ENCODE measurements at regions not wholly inside any gene's neighbourhood (a gene's known extent, or its start where the extent isn't known, plus 50 kb on each side); places are given as distances from the start of the nearest gene placed in this dataset.

DNA sequence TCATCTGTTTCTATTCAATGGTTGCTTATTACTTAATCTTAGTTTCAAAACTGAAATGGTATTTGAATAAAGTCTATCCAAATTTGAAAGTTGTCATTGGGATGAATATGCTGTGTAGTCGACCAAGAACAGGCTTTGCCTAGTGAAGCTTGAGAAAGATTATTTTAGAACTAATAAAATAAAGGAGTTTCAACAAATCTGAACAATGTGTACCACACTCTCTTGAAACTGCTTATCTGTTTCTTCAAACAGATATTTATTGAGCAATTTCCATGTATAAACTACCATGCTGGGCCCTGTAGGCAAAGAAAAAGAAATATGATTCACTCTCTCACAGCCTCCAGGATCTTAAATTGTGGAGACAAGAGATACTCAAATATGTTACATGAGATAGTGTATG is 174.4 kb downstream of the OGFRL1 start:
- Histone ChIP-seq H2BK15ac (ENCODE audit: low read depth, low read length) (no peak overlapping the region), H3K79me1 (ENCODE audit: insufficient read depth, low read depth, low read length, poor library complexity, severe bottlenecking) (no peaks in the 10 kb centered on the region), H3K9me3 (ENCODE audit: control insufficient read depth, low read depth, low read length) (peaks cover 6% of the 10 kb centered on the region), H3K9ac (ENCODE audit: extremely low read depth, insufficient read length, low read length) (no peak overlapping the region), H2AK5ac (ENCODE audit: insufficient read length, low read length) (no peak overlapping the region), H3K79me2 (ENCODE audit: insufficient read depth, low read length) (no peaks in the 10 kb centered on the region), H3K56ac (ENCODE audit: insufficient read length, low read depth, low read length) (no peak overlapping the region), H3K23me2 (ENCODE audit: insufficient read length, low read depth, low read length, poor library complexity, severe bottlenecking) (no peaks in the 10 kb centered on the region), H2AFZ (ENCODE audit: low read length) (no peak overlapping the region), H2BK120ac (ENCODE audit: low read depth, low read length, poor library complexity, severe bottlenecking) (no peak overlapping the region), H2BK5ac (ENCODE audit: insufficient read length, low read length) (no peak overlapping the region), H3K4me2 (ENCODE audit: insufficient read depth, insufficient read length, low read length) (no peak overlapping the region), H4K20me1 (ENCODE audit: control insufficient read depth, insufficient read depth, insufficient read length) (no peaks in the 10 kb centered on the region), H3K4ac (ENCODE audit: low read depth, low read length) (no peak overlapping the region), H3K14ac (ENCODE audit: insufficient read depth, low read length) (no peak overlapping the region), H3K27me3 (ENCODE audit: insufficient read depth, low read length) (no peaks in the 10 kb centered on the region), H3K27ac (ENCODE audit: insufficient read length, low read depth, low read length) (no peak overlapping the region), H3K4me1 (ENCODE audit: insufficient read depth, low read length) (no peaks in the 10 kb centered on the region), H4K5ac (ENCODE audit: insufficient read length, low read depth, low read length) (no peak overlapping the region), H2BK20ac (ENCODE audit: low read depth, low read length, poor library complexity, severe bottlenecking) (no peak overlapping the region), H3K18ac (ENCODE audit: insufficient read length, low read depth, low read length) (no peak overlapping the region), H4K8ac (replicated peaks; ENCODE audit: insufficient read length, low read depth, low read length) (no peak overlapping the region), H4K91ac (ENCODE audit: insufficient read length, low read depth, low read length) (no peak overlapping the region), H2BK12ac (ENCODE audit: insufficient read length, low read depth, low read length) (no peak overlapping the region), H3K23ac (ENCODE audit: insufficient read length, low read depth, low read length) (no peak overlapping the region), H3T11ph (ENCODE audit: low read length) (no peak overlapping the region)
- Mint-ChIP-seq H3K4me1 (no peaks in the 10 kb centered on the region), H3K27me3 (ENCODE audit: low read depth) (no peaks in the 10 kb centered on the region), H3K4me3 (no peak overlapping the region), H3K27ac (no peak overlapping the region), H3K36me3 (ENCODE audit: insufficient read depth in 1 of 3, low read depth in 3 of 3) (peaks cover 2 to 11% (median 6%) of the 10 kb centered on the region in 3 experiments; a peak in 5 of 7 replicates), H3K9me3 (peaks cover 23 to 28% of the 10 kb centered on the region in 2 experiments; a peak in 4 of 5 replicates)
- no peak for DNase-seq
- no CpG with 5 or more reads among the region's 1 CpG for WGBS (ENCODE audit: extremely low coverage, insufficient read length, low lambda C conversion rate)
- TF ChIP-seq CTCF (conservative IDR thresholded peaks at IDR 0.05) = no peak
